ENCODE measurements at regions not wholly inside any gene's neighbourhood (a gene's known extent, or its start where the extent isn't known, plus 50 kb on each side); places are given as distances from the start of the nearest gene placed in this dataset.

DNA sequence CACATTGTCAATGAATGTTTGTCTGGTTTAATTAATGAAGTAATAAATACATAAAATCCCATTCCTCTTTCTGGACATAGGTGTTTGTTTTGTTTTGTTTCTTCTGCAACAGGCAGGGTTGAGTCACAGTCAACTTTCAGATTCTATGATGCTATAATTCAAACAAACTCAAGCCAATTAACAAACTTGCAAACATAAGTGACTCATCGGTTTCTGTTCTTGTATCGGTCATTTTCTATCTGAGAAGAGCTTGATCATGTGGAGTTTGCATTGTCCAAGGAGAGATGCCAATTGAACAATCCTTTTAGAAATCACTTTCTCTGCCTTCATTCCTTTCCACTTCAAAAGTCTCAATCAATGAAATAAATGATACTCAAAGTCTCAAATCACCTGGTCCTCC lies 294.2 kb upstream of the C16orf82 start:
- no peak overlapping the region for H3K4me3 ChIP-seq (ENCODE audit: low read length)
- H3K4me2 ChIP-seq (ENCODE audit: low read length), result no peak overlapping the region
- no peaks in the 10 kb centered on the region for H3K9me3 ChIP-seq (ENCODE audit: insufficient read depth, low read length)
- no peak overlapping the region for H3K9ac ChIP-seq (ENCODE audit: low read length)
- no peaks in the 10 kb centered on the region for H4K20me1 ChIP-seq (ENCODE audit: insufficient read depth, low read length)
- H3K27me3 ChIP-seq (ENCODE audit: low read depth, low read length), result no peaks in the 10 kb centered on the region
- no peak overlapping the region for H2AFZ ChIP-seq (ENCODE audit: low read depth, low read length)
- no peaks in the 10 kb centered on the region for H3K4me1 ChIP-seq (ENCODE audit: low read length)
- no peak overlapping the region for H3K27ac ChIP-seq (ENCODE audit: low read length)
- no peaks in the 10 kb centered on the region for H3K36me3 ChIP-seq (replicated peaks; ENCODE audit: low read depth, low read length)
- no peaks in the 10 kb centered on the region for H3K79me2 ChIP-seq (ENCODE audit: low read length)
- no peak for TF ChIP-seq EZH2phosphoT487 (IDR thresholded peaks at IDR 0.05; ENCODE audit: low read depth)
- TF ChIP-seq, protein P1, sequence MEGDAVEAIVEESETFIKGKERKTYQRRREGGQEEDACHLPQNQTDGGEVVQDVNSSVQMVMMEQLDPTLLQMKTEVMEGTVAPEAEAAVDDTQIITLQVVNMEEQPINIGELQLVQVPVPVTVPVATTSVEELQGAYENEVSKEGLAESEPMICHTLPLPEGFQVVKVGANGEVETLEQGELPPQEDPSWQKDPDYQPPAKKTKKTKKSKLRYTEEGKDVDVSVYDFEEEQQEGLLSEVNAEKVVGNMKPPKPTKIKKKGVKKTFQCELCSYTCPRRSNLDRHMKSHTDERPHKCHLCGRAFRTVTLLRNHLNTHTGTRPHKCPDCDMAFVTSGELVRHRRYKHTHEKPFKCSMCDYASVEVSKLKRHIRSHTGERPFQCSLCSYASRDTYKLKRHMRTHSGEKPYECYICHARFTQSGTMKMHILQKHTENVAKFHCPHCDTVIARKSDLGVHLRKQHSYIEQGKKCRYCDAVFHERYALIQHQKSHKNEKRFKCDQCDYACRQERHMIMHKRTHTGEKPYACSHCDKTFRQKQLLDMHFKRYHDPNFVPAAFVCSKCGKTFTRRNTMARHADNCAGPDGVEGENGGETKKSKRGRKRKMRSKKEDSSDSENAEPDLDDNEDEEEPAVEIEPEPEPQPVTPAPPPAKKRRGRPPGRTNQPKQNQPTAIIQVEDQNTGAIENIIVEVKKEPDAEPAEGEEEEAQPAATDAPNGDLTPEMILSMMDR (IDR thresholded peaks at IDR 0.05; ENCODE audit: low read depth, low read length), result no peak

DNA sequence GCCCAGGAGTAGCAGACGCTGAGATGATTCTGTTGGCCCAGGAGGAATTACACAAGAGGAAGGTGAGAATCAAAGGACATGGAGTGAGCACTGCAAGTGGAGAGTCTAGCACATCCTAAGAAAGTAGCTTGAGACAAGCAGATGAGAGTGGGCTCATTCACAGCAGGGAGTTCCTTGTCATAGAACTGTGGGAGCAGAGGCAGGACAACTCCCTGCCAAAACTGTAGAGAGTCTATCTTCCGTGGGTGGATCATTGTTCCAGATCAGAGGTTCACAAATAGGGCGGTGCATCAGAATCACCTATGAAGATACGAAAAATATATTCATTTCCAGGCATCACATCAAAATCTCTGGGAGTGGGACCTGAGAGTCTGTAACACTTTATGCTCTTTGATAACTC lies 288.9 kb upstream of the C16orf82 start:
- Histone ChIP-seq H2AFZ (ENCODE audit: low read depth, low read length) (no peak overlapping the region), H3K4me1 (ENCODE audit: low read length) (no peaks in the 10 kb centered on the region), H3K4me2 (ENCODE audit: low read length) (no peak overlapping the region), H3K27me3 (ENCODE audit: low read depth, low read length) (0 out of 2 replicates have a peak, but pooled peaks cover 4% of the 10 kb centered on the region), H4K20me1 (ENCODE audit: insufficient read depth, low read length) (no peaks in the 10 kb centered on the region), H3K9me3 (ENCODE audit: insufficient read depth, low read length) (no peaks in the 10 kb centered on the region), H3K9ac (ENCODE audit: low read length) (no peak overlapping the region), H3K4me3 (ENCODE audit: low read length) (no peak overlapping the region), H3K79me2 (ENCODE audit: low read length) (no peaks in the 10 kb centered on the region), H3K36me3 (replicated peaks; ENCODE audit: low read depth, low read length) (no peaks in the 10 kb centered on the region), H3K27ac (ENCODE audit: low read length) (no peak overlapping the region)
- TF ChIP-seq EZH2phosphoT487 (IDR thresholded peaks at IDR 0.05; ENCODE audit: low read depth), result no peak
- TF ChIP-seq, protein P1 (IDR thresholded peaks at IDR 0.05; ENCODE audit: low read depth, low read length), result no peak

DNA sequence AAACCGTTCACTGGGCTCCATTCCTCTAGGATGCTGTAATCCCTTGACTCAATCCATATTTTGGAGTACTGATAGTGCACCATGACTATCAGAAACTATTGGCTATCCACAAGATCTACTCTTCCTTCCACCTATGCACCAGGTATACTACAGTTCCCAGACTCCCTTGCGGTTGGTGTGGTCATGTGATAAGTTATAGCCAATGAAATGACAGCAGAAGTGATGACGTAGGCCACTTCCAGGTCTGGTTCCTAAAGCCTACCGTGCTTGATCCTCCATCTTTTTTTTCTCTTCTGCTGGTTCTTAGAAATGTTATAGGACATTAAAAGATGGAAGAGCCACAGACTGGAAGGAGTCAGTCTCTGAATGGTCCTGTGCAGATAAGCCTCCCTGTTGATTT lies 278.8 kb upstream of the C16orf82 start:
- no peaks in the 10 kb centered on the region for H4K20me1 ChIP-seq (ENCODE audit: insufficient read depth, low read length)
- no peak overlapping the region for H3K27ac ChIP-seq (ENCODE audit: low read length)
- no peak overlapping the region for H3K9ac ChIP-seq (ENCODE audit: low read length)
- H3K4me3 ChIP-seq (ENCODE audit: low read length), result no peak overlapping the region
- no peaks in the 10 kb centered on the region for H3K4me1 ChIP-seq (ENCODE audit: low read length)
- H3K36me3 ChIP-seq (replicated peaks; ENCODE audit: low read depth, low read length), result no peaks in the 10 kb centered on the region
- no peak for TF ChIP-seq EZH2phosphoT487 (IDR thresholded peaks at IDR 0.05; ENCODE audit: low read depth)
- TF ChIP-seq, protein P1 (IDR thresholded peaks at IDR 0.05; ENCODE audit: low read depth, low read length), result no peak
- no peaks in the 10 kb centered on the region for H3K9me3 ChIP-seq (ENCODE audit: insufficient read depth, low read length)
- H3K4me2 ChIP-seq (ENCODE audit: low read length), result no peak overlapping the region
- H3K27me3 ChIP-seq (ENCODE audit: low read depth, low read length), result 0 out of 2 replicates have a peak, but pooled peaks cover 2% of the 10 kb centered on the region
- H3K79me2 ChIP-seq (ENCODE audit: low read length), result no peaks in the 10 kb centered on the region
- H2AFZ ChIP-seq (ENCODE audit: low read depth, low read length), result no peak overlapping the region

DNA sequence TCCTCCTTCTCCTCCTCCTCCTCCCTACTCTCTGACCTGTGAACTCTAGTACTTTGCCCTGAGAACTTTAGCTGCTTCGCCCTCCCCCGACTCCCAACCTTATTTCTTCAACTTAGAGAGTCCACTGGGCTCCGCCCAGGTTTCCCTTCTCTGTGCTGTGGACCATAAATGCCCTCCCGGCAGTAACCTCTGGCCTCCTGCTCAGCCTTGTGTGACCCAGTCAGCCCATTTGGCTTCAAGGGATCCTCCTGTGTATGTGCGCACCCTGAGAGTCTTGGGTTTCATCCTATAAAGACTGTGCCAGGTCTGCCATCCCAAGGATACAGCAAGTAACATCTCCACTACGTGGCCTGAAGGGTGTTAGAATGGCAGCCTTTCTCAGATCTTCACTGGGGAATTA lies 275.6 kb upstream of the C16orf82 start:
- no peaks in the 10 kb centered on the region; the same call in 1 of the 2 replicates for H3K27me3 ChIP-seq (ENCODE audit: low read depth, low read length)
- H3K36me3 ChIP-seq (replicated peaks; ENCODE audit: low read depth, low read length), result no peaks in the 10 kb centered on the region
- no peak overlapping the region for H3K27ac ChIP-seq (ENCODE audit: low read length)
- no peak overlapping the region for H3K4me2 ChIP-seq (ENCODE audit: low read length)
- TF ChIP-seq, protein P1 (IDR thresholded peaks at IDR 0.05; ENCODE audit: low read depth, low read length), result no peak
- no peak for TF ChIP-seq EZH2phosphoT487 (IDR thresholded peaks at IDR 0.05; ENCODE audit: low read depth)
- no peak overlapping the region for H2AFZ ChIP-seq (ENCODE audit: low read depth, low read length)
- no peak overlapping the region for H3K9ac ChIP-seq (ENCODE audit: low read length)
- no peaks in the 10 kb centered on the region for H3K79me2 ChIP-seq (ENCODE audit: low read length)
- H3K9me3 ChIP-seq (ENCODE audit: insufficient read depth, low read length), result no peaks in the 10 kb centered on the region
- H3K4me3 ChIP-seq (ENCODE audit: low read length), result no peak overlapping the region
- H3K4me1 ChIP-seq (ENCODE audit: low read length), result no peaks in the 10 kb centered on the region
- no peaks in the 10 kb centered on the region for H4K20me1 ChIP-seq (ENCODE audit: insufficient read depth, low read length)

All from OCI-LY3 (cell line).